ENCODE measurements at regions not wholly inside any gene's neighbourhood (a gene's known extent, or its start where the extent isn't known, plus 50 kb on each side); places are given as distances from the start of the nearest gene placed in this dataset.

DNA sequence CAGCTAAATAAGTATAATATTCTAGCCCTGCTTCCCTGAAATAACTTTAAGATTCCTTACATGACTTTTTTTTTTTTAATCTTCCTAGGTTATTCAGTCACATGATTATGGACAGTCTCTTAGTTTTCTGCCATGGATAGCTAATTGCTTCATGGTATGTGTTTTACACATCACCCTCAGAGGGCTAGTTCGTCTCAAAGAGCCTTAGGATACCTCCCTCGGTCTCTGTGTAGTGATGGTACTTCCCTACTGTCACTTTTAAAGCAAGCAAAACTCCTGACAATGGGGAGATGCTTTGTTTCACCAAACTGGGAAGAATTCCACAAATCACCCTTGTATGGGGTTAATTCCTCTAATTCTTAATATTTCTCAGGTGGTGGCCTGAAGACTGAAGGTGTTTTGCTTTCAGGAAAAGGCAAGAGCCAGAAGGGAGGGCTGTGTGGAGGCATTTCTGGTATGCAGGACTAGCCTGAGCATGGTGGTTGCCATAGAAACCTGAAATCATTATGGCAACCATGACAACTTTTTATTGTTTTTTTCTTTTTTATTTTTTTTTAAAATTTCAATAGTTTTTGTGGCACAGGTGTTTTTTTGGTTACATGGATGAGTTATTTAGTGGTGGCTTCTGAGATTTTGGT is 70.4 kb downstream of the BEX3 start:
- Histone ChIP-seq H4K20me1 (ENCODE audit: insufficient read depth, low read length) (no peaks in the 10 kb centered on the region), H3K27me3 (ENCODE audit: insufficient read depth, low read length) (no peaks in the 10 kb centered on the region), H3K79me2 (ENCODE audit: insufficient read depth, low read length) (no peaks in the 10 kb centered on the region), H3K4me3 (ENCODE audit: insufficient read depth, low read length) (no peak overlapping the region), H3K4me2 (ENCODE audit: insufficient read depth, low read length) (no peak overlapping the region), H3K4me1 (ENCODE audit: insufficient read depth, low read length) (peaks cover 21% of the 10 kb centered on the region), H2AFZ (ENCODE audit: low read length) (no peak overlapping the region), H3K9me3 (ENCODE audit: low read depth, low read length) (no peaks in the 10 kb centered on the region), H3K36me3 (ENCODE audit: insufficient read depth, low read length) (no peaks in the 10 kb centered on the region), H3K27ac (ENCODE audit: low read depth, low read length) (peak overlapping the region; percentile 37)
- DNase-seq (ENCODE audit: insufficient read length, low spot score, missing footprints) = peak; percentile 62
- TF ChIP-seq, protein P1, sequence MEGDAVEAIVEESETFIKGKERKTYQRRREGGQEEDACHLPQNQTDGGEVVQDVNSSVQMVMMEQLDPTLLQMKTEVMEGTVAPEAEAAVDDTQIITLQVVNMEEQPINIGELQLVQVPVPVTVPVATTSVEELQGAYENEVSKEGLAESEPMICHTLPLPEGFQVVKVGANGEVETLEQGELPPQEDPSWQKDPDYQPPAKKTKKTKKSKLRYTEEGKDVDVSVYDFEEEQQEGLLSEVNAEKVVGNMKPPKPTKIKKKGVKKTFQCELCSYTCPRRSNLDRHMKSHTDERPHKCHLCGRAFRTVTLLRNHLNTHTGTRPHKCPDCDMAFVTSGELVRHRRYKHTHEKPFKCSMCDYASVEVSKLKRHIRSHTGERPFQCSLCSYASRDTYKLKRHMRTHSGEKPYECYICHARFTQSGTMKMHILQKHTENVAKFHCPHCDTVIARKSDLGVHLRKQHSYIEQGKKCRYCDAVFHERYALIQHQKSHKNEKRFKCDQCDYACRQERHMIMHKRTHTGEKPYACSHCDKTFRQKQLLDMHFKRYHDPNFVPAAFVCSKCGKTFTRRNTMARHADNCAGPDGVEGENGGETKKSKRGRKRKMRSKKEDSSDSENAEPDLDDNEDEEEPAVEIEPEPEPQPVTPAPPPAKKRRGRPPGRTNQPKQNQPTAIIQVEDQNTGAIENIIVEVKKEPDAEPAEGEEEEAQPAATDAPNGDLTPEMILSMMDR (IDR thresholded peaks at IDR 0.05; ENCODE audit: extremely low read depth, low read depth, low read length) = no peak
